ENCODE measurements at regions not wholly inside any gene's neighbourhood (a gene's known extent, or its start where the extent isn't known, plus 50 kb on each side); places are given as distances from the start of the nearest gene placed in this dataset.

DNA sequence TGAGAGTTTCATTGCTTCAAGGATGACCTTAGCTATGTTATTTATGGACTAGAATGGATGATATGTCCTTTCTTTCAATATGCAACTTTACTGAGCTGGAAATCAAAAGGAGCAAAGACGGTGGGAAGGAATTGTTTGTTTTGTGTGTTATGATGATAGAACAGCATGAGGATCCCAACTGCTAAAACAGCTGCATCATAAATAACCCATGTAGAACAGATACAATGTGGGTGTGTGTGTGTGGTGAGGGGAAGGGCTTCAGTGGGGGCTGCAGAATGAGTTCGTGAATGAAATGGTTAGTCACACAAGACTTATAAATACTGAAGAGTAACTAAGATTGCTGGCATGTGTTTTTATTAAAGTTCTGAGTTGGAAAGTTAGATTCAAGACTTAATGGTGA is 80.1 kb downstream of the DACT1 start:
- H3K4me3 ChIP-seq (ENCODE audit: low read depth, low read length): no peak overlapping the region
- no peak for TF ChIP-seq CTCF (IDR thresholded peaks at IDR 0.05; ENCODE audit: borderline replicate concordance, insufficient read depth, low read depth, low read length)

DNA sequence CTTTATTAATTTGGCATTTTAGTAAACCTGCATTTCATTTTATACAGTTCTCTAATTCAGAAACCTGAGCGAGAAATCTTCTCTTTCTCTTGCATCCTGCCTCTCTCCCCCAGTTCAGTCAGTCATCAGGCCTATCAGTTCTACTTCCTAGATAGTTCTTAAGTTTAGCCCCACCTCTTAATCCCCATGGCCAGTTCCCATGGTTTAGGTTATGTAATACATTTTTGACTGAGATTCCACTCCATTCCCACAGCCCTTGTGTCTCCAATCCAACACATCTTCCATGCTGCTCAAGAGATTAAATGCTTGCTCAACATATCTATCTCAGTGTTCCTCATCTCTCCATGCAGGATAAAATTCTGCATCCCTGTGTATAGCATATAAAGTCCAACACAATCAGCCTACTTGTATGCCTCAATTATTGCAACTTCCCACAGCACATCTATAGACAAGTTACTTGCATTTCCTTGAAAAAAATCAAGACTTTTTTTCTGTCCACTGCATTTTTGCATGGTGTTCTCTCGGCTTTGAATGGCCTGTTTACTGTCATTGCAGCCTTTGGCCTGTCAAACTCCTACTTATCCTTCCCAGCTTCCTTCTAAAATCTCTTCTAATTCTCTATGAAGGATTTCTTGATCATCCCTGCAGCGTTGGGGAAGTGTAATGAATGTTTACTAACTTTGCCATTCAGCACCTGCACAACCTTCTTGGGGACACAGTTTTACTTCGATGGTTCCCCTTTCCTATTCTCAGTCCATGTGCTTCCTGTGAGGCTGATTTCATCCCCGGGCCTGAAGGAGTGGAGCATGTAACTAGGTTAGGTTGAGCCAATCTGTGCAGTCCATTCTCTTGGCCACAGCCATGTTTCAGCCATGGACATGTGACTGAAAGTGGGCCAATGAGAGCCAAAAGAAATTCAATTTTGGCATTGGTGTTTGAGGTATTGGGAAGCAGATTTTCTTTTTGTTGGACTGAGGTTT is 80.8 kb downstream of the DACT1 start:
- no peak overlapping the region for H3K4me3 ChIP-seq (ENCODE audit: low read depth, low read length)
- no peak for TF ChIP-seq CTCF (IDR thresholded peaks at IDR 0.05; ENCODE audit: borderline replicate concordance, insufficient read depth, low read depth, low read length)

DNA sequence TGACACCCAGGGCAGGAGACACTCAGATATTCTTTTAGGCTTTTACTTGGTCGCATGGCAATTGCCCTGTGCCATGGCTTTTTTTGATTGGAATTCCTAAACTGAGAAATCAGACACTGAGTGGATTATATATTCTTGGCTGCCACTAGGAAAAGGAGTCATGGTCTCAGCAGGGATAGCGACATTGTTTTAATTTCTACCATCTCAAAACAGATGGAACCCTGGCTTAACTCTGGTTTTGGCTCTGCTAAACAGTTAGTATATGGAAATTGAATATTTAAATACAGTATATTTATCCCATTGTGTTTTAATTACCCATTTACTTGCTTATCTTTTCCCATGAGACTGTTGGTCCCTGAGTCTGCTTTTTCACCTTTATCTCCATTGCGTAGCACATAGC is 84.0 kb downstream of the DACT1 start:
- no peak for TF ChIP-seq CTCF (IDR thresholded peaks at IDR 0.05; ENCODE audit: borderline replicate concordance, insufficient read depth, low read depth, low read length)
- no peak overlapping the region for H3K4me3 ChIP-seq (ENCODE audit: low read depth, low read length)

DNA sequence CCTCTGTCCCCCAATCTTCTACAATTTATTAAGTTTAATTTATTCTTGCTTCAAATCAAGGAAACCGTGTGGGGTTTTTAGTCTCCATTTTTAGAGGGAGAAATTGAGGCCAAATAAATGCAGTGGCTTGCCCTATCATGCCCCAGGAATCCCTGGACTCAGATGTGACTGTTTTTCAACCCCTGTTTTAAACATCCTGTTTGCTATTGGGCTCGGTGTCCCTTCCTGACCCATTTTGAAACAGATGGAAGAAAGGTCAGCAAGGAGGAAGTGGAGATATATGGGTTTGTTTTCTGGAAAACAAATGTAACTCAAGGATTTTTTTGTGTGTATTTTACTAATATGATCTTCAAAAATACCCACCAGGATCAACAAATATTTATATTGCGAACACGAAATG is 84.7 kb downstream of the DACT1 start:
- no peak overlapping the region for H3K4me3 ChIP-seq (ENCODE audit: low read depth, low read length)
- no peak for TF ChIP-seq CTCF (IDR thresholded peaks at IDR 0.05; ENCODE audit: borderline replicate concordance, insufficient read depth, low read depth, low read length)

DNA sequence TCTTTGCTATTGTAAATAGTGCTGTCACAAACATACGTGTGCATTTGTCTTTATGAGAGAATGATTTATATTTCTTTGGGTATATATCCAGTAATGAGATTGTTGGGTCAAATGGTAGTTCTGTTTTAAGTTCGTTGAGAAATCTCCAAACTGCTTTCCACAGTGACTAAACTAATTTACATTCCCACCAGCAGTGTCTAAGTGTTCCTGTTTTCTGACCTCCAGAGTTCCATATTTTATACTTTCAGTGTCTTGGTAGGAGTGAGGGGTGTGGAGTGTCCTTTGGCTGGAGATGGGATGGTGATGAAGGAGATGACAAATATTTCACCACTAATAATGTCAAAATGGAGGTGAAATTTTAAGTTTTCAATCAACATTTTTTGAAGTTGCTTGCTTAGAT is 86.4 kb downstream of the DACT1 start:
- TF ChIP-seq CTCF (IDR thresholded peaks at IDR 0.05; ENCODE audit: borderline replicate concordance, insufficient read depth, low read depth, low read length): no peak

GRCh38 chr14:58724702-58725101 is 86.9 kb downstream of the DACT1 start:
- TF ChIP-seq CTCF (IDR thresholded peaks at IDR 0.05; ENCODE audit: borderline replicate concordance, insufficient read depth, low read depth, low read length): no peak
- no peak overlapping the region for H3K4me3 ChIP-seq (ENCODE audit: low read depth, low read length)

More for the DNA sequence above, 86.4 kb downstream of the DACT1 start:
- no peak overlapping the region for H3K4me3 ChIP-seq (ENCODE audit: low read depth, low read length)

GRCh38 chr14:58725226-58725625 is 87.5 kb downstream of the DACT1 start:
- H3K4me3 ChIP-seq (ENCODE audit: low read depth, low read length): no peak overlapping the region
- no peak for TF ChIP-seq CTCF (IDR thresholded peaks at IDR 0.05; ENCODE audit: borderline replicate concordance, insufficient read depth, low read depth, low read length)

Data from GM12875 (cell line).